Muscle of back (tissue), 3 donors: ENCODE measurements at regions not wholly inside any gene's neighbourhood (a gene's known extent, or its start where the extent isn't known, plus 50 kb on each side); places are given as distances from the start of the nearest gene placed in this dataset.

ENCODE experiments used
- DNase-seq, 3 donors: peaks; one replicate each; pipeline versions ENCODE4 v3.0.0 to v3.0.0-alpha.2; 2013

DNA sequence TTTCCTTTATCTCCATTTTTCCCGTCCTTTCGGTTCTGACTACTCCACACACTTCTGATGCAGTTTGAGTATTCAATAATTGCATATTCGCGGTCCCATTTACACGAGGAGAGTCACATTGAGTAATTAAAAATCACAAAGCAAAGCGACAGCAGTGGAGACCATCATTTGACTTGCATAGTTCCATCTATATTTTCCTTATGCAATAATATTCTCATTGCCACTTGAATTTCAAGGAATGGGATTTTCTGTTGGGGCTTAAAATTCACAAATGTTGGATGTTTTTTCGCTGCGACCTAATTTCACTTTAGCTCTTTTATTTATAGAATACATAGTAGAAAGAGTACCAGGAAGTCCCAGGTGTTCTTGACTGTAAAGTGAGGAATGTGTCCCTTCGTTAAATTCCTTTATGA, 186.8 kb downstream of the ZEB2 start:
- DNase-seq = no peak

DNA sequence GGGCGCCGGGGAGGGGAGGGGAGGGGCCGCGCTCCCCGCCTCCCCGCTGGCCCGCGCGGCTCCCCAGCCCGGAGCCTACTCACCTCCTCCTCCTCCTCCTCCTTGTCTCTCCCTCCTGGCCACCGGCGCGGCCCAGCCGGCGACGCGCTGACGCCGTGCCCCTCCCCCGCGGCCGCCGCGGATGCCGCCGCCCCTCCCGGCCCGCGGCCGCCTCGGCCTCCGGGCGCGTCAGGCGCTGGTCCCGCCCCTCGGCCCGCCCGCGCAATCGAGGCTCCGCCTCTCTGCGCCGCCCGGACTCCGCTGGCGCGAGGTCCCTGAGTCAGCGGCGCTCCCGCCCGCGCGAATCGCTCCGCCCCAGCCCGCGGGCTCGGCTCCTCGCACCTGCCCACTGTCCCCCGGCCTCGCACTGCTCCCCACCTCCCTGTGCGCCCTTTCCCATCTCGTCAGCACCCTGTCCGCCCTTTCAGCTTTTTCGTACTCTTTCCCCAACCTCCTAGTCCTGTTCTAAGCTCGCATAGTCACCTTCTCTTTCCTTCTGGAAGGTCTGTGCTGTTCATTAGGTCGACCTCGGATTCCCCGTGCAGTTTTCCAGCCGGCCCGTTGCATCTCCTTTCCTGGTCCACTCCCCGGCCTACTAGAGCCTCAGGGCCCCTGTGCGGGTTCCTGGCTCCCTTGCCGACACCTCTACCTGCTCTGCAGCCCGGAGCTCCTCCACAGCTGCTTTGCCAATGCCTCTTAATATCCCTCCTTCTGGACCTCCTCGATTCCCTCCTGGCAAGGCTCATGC, 187.4 kb downstream of the ZEB2 start:
- DNase-seq = peak; percentile 93 to 96 (median 94)

DNA sequence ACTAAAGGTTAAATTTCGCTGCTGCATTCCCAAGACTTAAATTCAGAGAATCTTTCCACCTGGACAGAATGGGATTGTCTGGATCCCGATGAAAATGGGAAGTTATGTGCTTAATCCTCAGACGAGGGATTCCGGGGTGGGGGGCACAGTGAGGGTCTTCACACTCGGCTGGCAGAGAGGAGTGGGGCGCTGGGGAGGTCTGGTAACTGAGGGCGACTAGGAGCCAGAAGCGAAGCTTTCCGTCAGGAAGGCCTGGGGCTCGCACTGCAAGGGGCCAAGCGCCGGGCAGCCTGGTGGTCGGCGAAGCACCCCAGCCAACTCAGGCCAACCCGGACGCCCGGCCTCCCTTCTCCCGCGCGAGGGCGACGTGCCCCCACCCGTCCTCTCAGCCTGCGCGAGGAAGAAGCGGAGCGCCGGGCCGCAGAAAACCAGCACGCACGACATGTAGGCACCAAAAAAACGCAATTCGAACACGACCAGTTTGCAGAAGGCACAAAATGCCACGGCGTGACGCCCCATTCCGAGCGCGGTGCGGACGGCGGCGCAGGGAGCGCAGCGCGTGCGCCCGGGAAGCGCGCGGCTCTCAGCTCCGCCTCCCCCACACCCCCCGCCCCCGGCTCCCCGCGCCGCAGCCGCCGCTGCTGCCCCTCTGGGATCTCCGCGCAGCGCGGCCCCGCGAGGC, 188.1 kb downstream of the ZEB2 start:
- DNase-seq = peak in 2 of 3 donors; percentile 85 to 93

DNA sequence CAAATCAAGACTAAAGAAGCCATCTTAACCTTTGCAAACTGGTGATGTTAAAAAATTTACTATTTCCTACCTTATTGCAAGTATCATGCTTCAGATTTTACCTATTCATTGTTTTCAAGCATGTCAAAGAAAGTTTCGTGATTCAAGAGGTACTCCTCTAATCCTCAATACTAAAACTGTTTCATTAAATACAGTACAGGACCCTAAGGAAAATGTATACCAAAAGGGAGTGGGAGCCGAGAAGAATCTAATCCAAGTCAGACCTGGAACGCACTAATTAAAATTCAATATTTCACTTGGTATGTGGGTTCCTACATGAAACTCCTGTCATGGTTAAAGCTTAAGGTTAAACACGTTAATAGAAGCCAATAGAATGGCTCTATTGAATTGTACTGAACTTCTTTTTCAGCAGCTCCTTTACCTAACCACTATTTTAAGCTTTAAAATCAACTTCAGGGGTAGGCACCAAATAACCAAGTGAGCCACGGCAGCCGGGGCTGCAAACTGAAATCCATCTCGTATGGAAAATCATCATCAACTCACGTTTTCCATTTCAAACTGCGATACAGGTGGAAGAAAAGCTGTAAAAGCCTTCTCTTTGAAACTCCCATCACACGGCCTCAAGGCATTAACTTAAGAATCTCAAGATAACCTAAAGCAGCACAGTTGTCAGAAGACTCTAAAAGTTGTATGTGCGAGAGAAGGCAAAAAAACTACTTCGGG, 188.8 kb downstream of the ZEB2 start:
- peak in 1 of 3 donors; percentile 30 for DNase-seq

DNA sequence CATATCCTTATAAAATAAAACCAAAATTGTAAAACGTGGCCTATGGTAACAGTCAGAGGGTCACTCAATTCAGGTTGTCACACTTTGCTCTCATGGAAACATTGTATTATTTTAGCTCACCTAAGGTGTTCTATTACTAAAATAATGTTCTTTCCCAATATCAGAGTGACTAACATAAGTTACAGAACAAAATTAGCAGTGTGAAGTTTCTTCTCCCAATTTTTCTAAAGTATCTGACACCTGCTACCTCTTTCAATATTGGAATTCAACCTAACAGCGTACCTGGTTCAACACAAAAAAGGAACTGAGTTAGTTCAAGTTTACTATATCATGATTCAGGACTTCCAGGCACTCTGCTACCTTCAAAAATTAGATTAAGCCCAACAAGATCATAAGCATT, 190.4 kb downstream of the ZEB2 start:
- no peak for DNase-seq

DNA sequence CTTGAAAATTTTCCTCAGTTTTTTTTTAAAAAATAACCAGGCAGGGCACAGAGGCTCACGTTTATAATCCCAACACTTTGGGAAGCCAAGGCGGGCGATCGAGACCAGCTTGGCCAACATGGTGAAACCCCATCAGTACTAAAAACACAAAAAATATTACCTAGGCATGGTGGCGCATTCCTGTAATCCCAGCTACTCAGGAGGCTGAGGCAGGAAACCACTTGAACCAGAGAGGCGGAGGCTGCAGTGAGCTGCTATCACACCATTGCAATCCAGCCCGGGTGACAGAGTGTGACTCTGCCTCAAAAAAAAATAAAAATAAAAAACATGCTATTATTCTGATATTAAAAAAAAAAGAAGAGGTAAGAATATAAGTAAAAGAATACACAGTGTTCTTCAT, 191.0 kb downstream of the ZEB2 start:
- DNase-seq = no peak

DNA sequence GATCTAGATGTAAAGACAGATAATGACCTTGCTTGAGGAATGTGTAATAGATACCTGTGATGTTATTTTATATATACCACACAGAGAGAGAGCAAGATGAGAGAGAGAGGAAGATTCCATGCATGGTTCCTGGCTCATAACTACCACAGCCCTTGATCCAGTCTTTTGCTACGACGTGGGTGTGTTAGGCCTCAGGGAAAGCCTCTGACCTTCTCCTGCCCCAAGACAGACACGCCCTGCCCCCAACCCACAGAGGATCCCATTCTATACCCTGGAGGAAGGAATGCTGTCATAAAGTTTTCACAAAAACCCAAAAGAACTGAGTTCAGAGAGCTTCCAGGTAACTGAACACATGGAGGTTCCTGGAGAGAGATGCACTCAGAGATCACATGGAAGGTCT, 193.1 kb downstream of the ZEB2 start:
- DNase-seq = no peak

DNA sequence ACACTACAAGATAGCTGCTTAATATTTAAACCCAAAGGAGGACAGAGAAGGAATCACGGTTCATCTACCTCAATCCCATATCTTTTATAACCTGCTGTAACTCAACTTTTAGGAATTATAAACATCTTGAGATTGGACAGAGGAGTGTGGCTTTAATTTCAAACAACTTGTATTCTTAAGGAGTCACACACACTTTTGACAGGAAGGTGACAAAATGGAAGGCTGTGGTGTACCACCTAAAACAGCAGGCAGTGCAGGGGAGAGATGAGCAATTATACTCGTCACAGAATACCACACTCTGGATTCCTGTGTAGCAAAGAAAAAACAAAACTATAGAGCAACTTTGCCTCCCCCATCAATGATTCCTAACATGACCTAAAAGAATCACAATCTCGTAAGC, 194.8 kb downstream of the ZEB2 start:
- no peak for DNase-seq

DNA sequence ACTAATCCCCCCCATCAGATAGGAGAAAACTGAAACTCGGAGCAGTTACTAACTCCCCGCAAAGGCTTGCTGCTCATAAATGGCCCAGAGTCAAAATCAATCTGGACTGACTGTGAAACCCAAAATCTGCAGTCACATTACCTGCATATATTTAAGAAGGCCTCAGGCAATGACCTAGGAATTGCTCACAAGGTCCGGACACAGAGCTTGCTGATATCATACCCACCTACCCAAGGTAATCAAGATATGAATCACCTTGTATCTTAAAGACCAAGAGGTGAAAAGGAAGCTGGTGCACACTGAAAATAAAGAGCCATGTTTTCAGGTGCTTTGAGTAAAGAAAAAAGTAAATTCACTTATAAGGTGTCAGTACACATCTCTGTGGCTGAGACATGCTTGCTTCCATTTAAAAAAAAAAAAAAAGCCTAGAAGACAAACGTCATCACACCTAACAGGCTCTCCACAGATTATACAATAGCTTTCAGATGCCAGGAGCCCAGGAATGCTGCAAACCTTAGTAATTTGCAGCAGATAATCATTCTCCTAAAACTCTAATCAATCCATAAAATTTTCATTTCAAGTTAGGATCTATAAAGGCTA, 195.4 kb downstream of the ZEB2 start:
- no peak for DNase-seq

DNA sequence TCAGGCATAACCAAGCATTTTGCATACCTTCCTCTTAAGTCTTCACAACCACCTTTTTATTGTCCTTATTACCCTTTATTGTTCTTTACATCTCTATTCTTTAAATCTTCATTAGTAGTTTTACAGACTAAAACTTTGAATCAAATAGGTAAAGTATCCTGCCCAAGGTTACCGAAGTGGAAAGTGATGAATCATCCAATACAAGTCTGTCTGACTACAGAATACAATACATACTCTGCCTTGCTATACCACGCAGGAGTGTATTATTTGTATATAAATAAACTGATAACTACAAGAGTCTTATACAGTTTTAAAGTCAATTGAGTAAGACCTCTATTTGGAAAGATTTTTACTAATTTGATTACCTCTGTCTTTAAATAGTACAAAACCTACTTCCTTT, 196.0 kb downstream of the ZEB2 start:
- no peak for DNase-seq

DNA sequence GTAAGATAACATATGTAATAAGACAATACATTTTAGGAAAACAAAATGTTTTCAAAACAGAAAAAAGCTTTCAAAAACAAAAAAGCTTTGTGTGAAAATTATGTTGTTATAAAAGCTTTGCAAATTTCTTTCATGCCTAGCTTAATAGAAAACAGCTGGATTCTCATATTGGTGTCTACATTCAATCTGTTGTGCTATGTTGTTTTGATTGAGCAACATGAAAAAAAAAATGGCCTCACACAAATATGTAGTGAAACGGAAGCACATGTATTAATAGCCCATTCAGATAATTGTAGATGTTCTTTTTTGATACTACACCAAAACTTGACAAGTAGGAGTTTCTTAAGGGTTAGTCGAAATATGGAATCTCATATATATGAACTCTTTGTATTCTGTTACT, 197.5 kb downstream of the ZEB2 start:
- DNase-seq = no peak

DNA sequence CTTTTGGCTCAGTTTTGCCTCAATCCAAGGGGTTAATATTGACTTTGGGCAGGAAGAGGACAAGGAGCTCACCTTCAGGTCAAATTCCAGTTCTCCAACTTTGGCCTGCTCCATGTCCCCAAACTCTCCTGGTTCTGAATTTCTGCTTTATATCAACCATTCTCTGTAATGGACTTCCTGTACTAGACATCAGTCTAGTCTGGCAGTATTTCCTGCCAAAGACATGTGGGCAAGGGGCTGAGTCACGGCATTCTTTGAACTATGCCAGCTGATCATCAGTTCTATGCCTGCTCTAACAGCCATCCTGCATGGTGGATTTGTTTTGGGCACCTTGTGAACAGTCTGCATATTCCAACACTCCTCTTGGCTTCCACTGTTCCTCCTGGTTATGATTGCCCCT, 199.4 kb downstream of the ZEB2 start:
- no peak for DNase-seq

DNA sequence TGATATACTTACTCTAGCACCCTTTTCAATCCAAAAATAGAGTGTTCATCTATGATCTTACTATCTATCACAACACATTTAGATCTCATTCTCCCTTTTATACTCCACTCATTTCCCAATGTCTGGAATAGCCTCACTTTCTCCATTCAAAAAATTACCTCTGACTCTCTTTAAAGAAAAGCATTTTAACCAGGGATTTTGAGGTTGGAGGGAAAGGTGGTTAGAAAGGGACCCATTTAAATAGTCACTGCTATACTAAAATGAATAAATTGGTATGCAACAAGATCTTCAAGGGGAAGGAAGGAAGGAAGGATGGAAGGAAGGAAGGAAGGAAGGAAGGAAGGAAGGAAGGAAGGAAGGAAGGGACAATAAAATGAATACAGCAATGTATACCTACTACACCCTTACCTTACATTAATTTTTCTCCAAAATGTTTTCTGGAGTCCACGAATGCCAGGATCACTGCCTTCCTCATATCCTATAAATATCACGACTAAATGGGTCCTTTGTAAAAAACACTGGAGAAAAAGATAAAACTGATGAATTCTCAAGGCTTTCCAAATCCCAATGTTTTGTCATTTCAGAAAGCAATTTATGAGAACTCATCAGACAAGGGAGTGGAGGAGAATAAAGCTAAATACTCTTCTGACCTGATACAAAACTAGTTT, 202.7 kb downstream of the ZEB2 start:
- DNase-seq = no peak

DNA sequence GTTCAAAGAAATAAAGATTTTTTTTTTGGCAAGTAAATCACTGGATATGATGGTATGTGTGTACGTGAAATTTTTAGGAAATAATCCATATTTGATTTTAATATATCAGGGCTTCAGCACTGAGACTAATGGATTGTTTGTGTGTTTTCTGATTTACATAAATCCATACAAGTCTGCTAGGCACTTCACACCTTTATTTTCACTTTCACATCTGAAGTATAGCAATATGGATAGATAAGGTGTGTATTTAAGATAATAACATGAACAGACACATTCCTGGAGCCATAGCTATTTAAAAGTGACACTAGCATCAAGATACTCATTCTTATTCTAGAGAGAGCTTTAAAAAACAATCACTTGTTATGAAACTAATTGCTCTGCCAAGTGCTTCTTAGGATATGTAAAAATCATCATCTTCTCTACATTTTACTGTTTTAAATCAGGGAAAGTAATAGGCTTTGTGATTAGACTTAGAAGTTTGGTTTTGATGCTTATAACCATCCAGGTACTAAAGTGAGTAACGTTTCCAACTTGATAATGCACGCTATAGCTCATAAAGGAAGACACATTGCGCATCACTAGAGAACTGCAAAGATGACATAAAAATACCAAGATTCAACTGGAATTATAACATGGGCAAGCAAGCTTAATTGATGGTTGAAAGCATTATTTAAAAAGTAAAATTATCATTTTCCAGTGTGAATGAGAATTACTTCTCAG, 208.9 kb downstream of the ZEB2 start:
- no peak for DNase-seq

DNA sequence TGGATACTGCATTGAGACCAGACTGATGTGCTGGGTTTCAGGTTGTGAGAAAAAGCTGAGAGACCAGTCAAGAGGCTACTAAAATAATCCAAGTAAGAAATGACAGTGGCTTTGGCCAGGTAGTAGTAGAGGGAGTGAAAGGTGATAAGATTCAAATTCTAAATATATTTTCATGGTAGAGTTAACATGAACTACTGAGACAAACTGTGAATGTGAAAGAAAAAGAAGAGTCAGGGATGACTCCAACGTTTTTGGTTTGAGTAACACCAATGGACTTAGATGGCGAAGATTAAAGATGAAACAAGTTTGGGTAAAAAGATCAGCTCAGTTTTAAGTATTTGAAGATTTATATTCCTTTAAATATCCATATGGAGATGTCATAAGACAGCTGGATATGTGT, 209.4 kb downstream of the ZEB2 start:
- no peak for DNase-seq

DNA sequence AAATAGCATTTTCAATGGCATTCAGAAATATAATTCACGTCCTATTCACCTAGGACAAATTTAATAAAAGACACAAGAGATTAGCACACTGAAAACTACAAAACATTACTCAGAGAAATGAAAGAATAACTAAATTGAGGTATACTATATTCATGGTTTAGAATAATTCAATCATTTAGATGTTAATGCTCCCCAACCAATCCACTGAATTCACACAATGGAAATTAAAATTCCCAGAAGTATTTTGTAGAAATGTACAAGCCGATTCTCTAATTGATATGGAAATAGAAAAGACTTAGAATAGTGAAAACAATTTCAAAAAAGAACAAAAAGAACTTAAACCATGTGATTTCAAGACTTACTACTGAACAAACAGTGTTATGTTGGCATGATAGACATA, 212.2 kb downstream of the ZEB2 start:
- DNase-seq = no peak

DNA sequence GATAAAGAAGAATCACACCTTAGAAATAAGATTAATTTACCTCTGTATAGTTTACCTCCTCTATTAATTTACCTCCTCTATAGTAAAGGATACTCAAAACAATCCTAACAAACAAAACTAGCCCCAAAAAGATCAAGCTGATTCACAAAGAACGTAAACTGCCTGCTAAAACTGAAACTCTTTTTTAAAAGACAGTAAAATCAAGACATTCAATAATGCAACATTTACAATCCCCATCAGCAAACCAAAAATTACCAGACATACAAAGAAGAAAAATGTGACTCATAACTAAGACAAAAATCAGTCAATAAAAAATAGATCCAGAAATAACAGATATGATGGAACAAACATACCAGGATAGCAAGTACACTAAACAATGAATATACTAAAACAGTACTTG, 215.7 kb downstream of the ZEB2 start:
- no peak for DNase-seq

DNA sequence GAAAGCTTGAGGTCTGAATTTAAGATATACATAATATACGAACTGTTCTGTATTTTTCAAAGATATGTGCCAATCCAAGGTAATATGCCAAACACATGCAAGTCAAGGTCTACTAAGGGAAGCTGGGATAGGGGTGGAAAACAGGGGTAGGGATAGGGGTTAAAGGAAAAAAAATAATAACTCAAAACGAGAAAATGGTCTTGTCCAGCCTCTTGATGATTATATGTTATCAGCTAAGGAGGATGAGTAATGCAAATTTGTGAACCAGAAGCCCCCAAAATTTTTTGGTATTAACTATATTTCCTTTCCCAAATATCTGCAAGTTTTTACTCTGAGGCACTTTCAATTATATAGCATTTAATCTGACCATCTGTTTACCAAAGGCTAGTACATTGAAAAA, 219.3 kb downstream of the ZEB2 start:
- no peak for DNase-seq

DNA sequence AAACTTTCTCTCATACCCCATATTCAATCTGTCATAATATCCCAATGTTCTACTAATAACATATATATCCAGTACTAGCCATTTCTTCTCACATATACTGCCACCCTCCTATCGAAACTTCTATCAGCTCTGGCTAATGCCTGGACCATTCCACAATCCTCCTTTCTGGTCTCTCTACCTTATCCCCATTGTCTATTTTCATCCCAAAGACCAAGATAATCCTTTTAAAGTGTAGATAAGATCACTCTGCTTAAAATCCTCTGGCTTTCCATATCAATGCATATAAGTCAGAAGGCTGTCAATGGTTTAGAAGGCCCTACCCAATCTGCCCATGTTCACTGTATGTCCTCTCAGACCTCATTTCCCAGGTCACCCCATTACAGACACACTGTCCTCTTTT, 229.6 kb downstream of the ZEB2 start:
- no peak for DNase-seq

DNA sequence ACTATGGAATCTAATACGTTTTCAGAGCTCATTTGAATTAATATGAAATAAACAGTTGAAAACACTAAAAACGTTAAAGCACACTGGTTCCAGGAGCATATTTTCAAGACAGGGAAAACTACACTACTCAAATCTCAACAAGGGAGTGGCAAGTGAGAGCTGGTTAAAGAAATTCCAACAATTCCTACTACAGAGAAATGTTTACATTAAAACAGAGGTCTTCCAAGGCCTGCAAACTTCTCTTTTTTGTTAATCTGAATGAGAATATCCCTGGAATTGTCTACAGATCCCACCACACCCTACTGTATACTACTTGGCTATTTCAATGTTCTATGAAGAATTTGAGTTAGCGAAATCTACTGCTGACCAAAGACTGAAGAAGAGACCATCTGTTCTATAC, 231.5 kb downstream of the ZEB2 start:
- DNase-seq = no peak

DNA sequence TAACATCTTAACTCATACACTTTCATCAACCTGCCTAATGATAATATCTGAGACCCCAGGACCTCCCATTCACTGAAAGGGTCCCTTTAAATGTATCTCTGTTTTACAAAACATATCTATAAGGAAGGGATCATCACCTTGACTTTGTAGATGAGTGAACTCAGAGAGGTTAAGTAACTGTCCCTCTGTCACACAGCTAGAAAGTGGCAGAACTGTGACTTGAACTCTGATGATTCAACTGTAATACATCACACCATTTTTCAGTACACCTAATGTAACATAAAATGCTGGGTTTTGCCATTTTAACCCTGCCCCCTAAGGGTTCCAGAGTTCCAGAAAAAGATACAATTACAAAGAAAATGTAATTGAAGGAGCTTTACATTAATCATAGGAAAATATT, 234.6 kb downstream of the ZEB2 start:
- DNase-seq = no peak
